ENCODE measurements at regions not wholly inside any gene's neighbourhood (a gene's known extent, or its start where the extent isn't known, plus 50 kb on each side); places are given as distances from the start of the nearest gene placed in this dataset.

DNA sequence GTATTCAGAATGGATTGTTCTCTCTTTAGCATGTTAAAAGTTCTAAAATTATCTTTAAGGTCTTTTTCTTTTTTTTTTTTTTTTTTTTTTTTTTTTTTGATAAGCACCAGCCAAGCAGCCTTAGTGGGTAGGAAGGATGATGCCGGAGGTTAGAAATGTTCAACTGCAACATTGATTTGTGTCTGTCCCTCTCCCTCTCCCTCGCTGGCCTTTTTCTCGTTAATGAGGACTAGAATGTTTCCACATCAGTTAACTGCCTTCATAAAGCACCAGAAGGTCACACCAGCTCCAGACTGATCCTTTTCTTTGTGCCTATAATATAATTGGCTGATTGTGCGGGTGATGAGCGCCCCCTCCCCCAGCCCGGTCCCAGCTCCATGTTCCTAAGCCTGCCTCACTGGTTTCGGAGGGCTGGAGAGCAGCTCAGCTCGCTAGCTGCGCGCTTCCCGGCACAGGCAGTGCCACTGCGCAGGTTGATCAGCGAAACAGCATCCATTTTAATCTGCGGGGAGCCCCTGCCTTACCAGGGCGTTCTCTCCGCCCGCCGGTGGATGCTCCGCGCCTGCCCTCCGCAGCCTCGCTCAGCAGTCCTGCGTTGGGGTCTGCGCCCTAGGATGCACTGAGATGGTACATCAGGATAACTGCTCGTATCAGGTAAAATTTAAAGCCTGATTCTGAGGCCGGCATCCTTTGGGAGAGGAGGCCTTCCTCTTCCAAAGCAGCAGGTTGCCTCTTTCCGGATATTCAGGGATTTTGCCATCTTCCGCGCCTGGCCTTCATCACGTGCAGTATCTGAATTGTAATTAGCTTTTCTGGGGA, 148.9 kb upstream of the IL12A start, which contains the start of gene SCHIP1:
Gene SCHIP1, plus strand, starts transcription at position 301 of the 819 bp plus-strand sequence.
- peak; percentile 57 for DNase-seq (ENCODE audit: low read depth, low spot score)

DNA sequence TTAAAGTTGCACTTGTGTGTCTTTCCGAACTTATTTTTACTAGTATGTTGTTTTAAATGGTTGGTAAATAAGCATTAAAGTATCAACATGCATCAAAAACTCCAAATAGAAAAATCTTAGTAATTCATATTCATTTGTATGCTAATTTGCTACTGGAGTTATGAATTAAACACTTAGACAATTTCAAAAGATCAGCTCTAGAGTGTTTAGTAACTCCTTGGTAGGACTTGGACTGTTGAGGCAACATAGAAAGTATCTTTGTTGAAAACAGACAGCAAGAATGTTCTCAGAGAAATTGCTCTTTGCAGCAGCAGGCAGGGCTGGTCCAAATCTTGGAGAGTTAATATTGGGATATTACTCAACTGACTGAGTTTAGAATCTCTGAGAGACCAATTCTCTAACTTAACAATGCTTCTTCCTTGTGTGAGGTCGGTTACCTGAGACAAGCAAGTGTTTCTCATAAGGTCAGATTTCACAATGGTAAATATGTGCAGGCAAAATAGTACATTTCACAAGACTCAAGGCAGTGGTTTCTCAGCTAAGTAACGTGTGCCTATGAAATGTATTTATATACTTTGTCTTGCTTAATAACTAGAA, 147.8 kb upstream of the IL12A start:
- DNase-seq (ENCODE audit: low read depth, low spot score) = no peak

DNA sequence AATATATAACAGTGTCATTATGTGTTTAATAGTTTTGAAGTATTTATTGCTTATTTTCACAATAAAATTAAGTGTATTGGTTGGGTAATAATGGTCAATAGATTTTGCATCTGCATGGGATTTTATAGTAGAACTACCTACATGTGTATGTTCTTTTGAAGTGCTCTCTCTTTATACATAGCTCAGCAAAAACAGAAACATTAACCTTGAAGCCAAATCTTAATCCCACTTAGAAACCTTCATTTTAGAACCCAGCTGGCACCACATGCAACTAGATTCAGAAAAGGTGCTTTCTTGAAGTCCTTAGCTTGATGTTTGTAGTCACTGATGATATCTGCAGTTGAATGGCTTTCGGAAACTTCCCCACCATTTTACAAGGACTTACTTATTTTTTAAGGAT, 146.9 kb upstream of the IL12A start:
- DNase-seq (ENCODE audit: low read depth, low spot score) = no peak

DNA sequence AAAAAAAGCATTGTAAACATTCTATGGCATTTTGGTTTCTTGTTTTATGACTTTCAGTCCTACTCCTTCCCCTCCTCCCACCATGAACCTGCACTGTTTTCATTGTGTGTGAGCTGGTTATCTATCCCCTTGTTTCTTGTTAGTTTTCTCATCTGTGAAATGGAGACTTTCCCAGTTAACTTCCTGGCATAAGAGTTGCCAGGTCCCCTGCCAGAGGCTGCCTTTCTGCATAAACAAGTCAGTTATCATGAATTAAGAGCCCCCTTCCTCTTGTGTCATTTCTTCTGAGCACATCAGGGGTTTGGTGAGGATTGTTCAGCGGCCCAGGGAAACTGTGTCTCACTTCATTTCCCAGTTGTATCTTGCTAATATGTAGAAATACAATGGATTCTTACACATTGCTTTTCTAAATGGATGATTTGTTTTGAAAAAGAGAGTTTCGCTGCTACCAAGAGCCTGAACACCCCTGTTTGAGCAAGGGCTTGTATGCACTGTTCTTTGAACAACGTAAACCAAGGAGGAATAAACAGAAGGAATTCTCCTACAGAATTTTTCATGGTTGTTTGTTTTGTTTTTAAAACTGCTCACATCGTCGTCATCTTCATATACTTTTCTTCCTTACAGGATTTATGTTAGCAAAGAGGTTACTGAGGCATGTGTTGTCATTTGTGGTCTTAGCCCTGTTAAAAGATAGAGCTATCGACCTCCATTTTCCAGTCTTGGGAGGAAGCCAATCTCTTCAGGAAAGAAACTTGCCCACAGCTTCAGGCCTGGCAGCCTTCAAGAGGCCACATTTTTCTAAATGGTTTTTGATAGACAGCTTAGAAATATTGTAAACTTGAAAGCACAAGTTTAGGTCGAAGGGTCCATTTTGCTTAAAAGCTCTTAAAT, 144.6 kb upstream of the IL12A start:
- no peak for DNase-seq (ENCODE audit: low read depth, low spot score)

DNA sequence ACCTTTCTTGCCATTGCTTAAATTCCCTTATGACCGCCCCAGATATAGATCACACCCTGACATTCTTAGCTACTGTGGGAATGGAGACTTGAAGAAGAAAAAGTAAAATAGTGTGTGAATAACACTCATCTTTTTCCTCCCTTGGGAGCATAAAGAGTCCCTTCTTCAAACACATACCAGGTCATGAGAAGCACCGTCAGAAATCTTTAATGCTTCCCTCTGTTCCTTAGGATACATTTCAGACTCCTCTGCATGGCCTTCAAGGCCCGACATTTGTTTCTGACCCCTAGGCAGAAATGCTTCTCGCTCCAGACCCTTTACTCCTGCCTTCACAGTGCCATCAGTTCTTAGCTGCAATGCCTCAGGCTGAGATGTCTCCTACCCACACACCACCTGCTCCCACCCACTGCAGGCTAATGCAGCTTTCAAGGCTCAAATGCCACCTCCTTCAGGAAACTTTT, 143.8 kb upstream of the IL12A start:
- peak; percentile 57 for DNase-seq (ENCODE audit: low read depth, low spot score)

DNA sequence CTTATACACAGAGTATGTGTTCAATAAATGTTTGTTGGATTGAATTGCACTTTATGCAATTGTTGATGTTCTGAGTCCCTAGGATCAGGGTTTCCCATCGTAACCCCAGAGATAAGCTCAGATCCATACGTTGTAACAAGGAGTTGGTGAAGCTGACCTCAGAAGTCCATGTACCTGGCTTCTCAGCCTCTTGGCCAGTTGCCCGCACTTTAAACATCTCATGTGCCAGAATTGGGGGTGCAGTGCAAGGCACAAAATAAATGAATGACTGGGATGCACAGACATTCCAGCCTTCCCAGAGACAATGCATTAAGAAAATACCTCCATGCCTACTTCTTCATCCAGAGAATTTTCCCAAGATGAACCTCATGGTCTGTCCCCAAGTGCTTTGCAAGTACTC, 142.9 kb upstream of the IL12A start:
- no peak for DNase-seq (ENCODE audit: low read depth, low spot score)

DNA sequence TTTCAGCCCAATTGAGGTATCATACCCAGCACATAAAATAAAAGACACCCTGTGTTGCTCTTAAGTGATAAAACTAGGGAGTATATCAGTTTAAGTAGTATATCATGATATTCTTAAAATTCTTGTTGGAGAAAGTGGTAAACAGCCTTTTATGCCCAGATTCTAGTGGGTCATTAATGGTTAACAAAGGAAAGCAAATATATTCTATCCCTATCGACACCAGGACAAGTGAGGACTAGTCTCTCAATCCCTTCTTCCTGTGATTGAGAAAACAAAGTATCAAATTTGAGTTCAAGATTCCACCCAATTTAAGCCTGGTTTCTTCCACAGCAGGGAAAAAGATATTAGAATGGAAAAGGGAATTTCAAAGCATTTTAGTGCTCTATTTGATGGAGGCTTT, 142.4 kb upstream of the IL12A start:
- DNase-seq (ENCODE audit: low read depth, low spot score) = no peak

DNA sequence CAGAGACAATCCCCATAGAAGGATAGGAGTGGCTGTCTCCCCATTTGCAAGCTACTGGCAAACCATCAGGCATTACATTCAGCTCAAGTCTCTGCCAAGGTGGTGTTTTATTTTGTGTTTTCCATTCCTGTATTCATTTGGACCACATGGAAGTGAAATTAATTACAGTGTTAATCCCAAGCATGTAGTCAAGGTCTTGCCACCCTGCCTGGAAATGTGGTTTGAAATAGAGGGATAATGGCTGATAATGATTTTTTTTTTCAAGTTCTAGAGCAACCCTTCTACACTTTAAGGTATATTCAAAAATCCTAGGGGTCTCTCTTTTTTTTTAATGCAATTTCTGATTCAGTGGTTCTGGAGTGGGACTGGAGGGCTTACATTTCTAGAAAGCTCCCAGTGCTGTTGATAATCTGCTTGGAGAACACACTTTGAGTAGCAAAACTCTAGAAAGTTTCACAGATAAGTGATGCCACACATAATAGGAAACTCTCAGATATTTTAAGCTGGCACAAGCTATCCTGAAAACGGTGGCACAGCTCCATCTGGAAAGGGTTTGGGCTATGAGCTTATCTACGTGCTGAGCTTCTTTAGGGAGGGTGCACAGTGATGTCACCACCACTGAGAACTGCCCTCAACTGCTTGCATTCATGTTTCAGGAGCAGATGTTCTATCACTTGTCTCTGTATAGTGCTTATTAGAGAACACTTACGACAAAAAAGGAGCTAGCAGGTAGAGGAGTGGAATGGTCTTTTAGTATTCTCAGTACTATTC, 140.1 kb upstream of the IL12A start:
- no peak for DNase-seq (ENCODE audit: low read depth, low spot score)

DNA sequence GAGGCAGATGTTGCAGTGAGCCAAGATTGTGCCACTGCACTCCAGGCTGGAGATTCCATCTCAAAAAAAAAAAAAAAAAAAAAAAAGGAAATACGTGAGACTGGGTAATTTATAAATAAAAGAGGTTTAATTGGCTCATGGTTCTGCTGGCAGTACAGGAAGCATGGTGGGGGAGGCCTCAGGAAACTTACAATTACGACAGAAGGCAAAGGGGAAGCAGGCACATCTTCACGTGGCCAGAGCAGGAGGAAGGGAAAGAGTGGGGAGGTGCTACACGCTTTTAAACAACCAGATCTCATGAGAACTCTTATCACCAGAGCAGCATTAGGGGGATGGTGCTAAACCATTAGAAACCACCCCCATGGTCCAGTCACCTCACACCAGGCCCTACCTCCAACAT, 138.2 kb upstream of the IL12A start:
- DNase-seq (ENCODE audit: low read depth, low spot score) = no peak

DNA sequence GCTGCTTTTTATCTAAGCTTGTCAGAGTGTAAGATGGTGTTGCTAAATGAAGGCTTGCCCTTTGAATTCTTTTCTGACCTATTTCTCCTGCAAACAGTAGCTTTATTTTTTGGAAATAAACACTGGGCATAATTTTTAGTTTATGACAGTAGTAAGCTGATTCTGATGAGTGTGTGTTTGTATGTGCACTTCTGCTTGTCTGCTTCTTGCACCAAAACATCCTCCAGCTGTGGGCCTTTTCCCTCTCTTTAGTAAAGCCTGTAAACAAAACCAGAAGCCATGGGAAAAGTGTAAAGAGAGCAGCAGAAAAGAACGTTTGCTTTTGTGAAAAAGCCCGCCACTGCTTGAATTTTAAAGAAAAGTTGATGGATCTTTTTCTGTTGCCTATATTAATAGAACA, 136.4 kb upstream of the IL12A start:
- no peak for DNase-seq (ENCODE audit: low read depth, low spot score)

DNA sequence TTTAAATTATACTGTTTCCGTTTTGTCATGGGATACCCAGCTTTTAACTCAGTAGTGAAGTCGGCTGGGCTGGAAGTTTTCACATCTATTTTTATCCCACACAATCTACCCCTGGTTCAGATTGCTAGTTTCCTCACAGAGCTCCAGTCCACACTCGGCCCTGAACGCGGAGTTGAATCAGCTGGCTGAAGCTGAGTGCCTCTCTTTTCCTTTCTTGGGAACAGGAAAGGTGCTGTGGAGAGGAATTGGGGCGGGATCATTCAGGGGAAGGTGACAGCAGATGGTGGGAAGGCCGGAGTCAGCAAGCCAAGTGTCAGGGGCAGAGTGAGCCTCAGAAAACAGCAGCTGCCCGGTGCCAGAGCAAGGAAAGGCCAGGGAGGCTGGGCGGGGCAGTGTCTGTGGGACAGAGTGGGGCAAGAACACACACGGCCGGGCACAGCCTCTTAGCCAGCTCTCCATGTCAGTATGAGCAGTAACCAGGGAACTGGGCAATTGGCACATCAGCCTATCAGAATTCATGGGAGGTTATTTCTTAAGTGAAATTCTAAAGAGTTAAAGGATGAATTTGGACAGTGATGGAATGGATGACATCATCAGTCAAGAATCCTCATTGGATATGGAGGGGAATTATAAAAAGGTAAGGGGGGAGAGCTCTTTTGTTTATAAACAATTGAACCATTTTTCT, 135.7 kb upstream of the IL12A start:
- DNase-seq (ENCODE audit: low read depth, low spot score) = peak; percentile 64

DNA sequence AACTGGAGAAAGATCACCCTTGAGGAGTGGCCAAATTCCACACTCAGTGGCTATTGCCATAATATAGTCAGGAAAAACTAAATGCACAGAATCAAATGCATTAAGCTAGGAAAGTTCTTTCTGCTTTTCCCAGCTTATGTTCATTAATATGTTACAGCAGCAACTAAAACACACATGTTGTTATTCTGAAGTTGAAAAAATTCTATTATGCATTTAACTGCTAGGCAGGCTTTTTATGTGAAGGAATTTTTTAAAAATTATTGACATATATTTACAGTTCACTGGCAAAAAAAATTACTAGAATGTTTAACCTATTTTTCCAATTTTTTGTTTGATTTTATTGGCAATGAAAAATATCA, 135.2 kb upstream of the IL12A start:
- no peak for DNase-seq (ENCODE audit: low read depth, low spot score)

DNA sequence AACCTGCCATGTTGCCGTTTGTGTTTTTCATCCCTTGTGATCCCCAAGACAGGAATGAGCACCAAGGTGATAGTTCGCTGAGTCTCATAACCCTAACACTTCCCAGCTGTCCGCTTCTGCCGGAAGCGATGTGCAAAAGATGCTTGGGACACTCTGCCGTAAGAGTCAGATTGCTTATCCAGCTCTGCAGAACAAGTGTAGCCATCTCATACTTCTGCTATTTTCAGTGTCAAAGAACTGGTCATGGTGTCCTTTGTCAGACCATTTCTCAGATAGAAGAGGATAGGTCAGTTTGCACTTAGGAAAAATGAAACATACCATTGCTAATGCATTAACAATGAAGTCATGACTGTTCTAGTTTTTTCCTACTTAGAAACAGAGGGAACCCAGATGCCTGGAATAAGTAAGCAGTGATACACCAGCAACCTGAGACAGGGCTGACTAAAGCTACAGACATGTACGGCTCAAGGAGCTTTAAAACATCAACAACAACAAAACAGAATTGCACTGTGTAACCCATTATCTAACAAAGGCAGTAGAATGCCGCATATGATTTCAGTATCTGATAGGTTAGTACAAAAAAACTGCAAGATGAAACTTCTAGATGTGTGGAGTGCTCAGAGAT, 134.0 kb upstream of the IL12A start:
- DNase-seq (ENCODE audit: low read depth, low spot score) = peak; percentile 28

DNA sequence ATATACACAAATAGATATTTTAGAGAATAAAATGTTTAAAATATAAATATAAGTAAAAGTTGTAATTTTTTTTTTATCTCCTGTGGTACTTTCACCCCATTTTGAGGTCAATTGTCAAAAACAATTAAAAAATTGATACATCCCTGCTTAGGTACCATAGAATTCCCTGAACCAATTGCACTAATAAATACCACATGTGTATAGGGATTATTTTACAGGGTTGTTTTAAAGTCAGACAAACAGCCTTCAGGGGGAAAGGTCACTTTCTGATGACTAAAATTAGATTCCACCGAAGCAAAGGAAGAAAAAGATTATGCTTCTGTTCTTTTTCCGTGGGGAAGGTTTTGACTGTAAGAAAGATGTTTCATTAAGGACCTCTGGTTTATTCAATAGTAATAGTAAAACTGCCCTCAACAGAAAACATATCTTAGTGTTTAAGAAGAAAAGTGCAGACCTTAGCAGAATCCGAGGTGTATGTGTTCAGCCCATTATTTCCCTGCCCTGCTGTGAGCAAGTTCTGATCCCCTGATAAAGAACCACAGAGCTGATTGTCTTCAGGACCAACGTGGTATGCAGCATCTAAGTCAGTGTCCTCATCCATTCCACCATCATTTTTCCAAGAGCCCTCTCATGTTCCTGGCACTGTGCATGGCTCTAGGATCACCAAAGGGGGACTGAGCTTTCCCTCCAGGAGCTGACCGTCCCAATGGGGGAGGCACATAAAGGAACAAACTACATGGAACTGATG, 132.9 kb upstream of the IL12A start:
- no peak for DNase-seq (ENCODE audit: low read depth, low spot score)

DNA sequence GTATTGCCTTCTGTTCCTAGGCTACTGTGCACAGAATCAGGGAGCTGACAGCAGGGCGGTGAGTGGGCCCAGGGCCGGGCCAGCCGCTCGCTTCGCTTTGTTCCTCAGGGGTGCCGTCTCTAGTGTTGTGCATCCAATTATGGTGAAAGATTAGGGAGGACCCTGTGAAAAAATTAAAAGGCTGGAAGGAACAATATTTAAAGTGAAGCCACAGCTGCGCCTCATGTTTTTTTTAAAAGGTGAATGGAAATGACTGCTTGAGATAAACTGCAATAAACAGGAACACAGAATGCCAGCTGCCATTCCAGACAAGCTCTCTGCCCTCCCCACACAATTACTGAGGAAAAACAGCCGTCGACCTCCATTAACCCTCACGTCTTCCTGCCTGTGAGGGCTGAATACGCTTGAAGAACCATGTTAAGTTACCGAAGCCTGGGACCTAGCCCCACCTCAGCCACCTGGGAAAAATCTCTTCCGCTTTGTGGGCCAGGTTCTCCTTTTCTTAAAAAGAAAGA, 132.0 kb upstream of the IL12A start:
- peak; percentile 31 for DNase-seq (ENCODE audit: low read depth, low spot score)

DNA sequence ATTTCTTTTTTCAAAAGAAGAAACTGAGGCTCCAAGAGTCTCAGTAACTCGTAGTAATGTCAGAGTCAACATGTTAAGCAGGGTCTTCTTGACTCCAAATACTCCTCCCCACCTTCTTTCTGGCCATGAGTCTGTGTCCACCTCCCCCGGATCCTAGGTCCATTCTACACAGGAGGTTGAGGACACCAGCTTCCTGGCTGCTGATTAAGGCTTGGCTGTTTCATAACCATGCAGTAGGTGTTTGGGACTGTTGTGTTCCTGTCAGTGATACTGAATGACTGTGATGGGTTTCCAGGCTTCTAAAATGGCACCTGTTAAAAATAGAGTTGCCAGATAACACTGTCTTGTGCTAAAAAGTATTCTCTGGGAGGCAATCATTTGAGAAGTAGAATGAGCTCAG, 130.8 kb upstream of the IL12A start:
- no peak for DNase-seq (ENCODE audit: low read depth, low spot score)

DNA sequence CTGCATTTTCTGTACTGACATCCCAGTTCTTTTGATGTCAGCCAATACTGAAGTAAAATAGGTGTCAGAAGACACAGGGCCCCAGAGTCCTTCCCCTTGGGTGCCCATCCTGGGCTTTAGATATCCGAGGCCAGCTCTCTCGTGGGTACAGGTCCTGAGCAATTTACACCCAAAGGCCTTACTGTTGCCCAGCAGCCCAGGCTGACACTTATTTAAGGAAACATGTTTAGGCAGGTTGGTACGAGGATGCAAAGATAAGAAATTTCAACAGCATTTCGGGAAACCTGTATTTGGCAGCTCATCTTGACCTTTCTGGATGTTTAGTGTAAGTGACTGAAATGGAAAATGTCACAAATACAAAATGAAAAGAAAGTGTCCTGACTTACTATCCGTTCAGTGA, 130.0 kb upstream of the IL12A start:
- DNase-seq (ENCODE audit: low read depth, low spot score) = no peak

DNA sequence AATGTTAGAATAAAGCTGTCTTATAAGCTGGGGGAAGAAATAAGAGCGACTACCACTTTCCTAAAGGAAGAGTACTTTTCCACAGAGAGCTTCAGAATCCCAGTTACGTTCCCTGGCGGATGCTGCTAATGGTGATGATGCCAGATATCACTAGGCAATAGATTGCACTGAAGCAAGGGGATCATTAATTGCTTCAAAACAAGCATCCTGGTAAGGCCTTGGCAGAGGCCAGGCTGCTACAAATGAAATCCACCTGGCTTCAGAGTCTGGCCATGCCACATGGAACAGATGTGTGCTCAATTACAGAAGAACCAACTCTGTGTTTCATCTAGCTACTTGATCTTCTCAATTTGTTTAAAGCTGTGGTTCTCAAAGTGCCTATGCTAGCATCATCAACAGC, 129.2 kb upstream of the IL12A start:
- DNase-seq (ENCODE audit: low read depth, low spot score) = no peak

DNA sequence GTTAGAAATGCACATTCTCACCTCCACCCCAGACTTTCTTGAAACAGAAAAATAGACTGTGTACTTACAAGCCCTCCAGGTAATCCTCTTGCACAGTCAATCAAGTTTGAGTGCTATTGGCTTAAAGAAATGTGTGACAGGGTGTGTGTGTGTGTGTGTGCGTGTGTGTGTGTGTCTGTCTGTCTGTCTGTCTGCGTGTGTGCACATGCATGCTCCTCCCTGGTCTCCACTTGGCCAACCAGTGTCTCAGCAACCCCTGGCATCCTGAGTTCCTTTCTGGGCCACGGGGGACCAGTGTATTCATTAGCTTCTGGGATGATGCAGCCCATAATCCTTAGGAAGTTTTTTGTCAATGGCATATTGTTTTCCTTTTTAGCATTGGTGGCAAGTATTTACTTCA, 128.8 kb upstream of the IL12A start:
- no peak for DNase-seq (ENCODE audit: low read depth, low spot score)
